Sigmoid colon (tissue), 4 donors: ENCODE measurements at regions not wholly inside any gene's neighbourhood (a gene's known extent, or its start where the extent isn't known, plus 50 kb on each side); places are given as distances from the start of the nearest gene placed in this dataset.

Experiments used
- CTCF ChIP-seq, 4 experiments: fragments of 450-650 bp in 3 of 4; fragments of 200-600 bp in 1 of 4; IDR thresholded peaks; one replicate each; pipeline ENCODE4 v1.5.1; 2016 to 2019; ENCODE audit warnings: antibody characterized with exemption in 4 of 4, mild to moderate bottlenecking in 3 of 4, moderate library complexity in 2 of 4
- EP300 ChIP-seq, 4 donors: sonication (generic); formaldehyde crosslinking; IDR thresholded peaks; one replicate each; pipeline ENCODE4 v1.6.1; 2017; ENCODE audit warnings: antibody characterized with exemption in 4 of 4
- POLR2AphosphoS5 ChIP-seq, 4 donors: sonication (generic); formaldehyde crosslinking; IDR thresholded peaks; one replicate each; pipeline ENCODE4 v1.6.1; 2017; ENCODE audit warnings: antibody characterized with exemption in 4 of 4

- TF ChIP-seq EP300 (IDR thresholded peaks at IDR 0.05) (no peak), POLR2AphosphoS5 (IDR thresholded peaks at IDR 0.05) (no peak), CTCF (IDR thresholded peaks at IDR 0.05) (no peak)
Observed at GRCh38 chr6:168221000-168221399, 98.6 kb downstream of the DACT2 start.
